ENCODE measurements at regions not wholly inside any gene's neighbourhood (a gene's known extent, or its start where the extent isn't known, plus 50 kb on each side); places are given as distances from the start of the nearest gene placed in this dataset.

- TF ChIP-seq REST (IDR thresholded peaks at IDR 0.05; ENCODE audit: unreplicated experiment) (no peak), ZNF114 (CRISPR knock-in tag; IDR thresholded peaks at IDR 0.05) (no peak), NANOG (IDR thresholded peaks at IDR 0.05; ENCODE audit: borderline replicate concordance) (no peak), ZNF331 (CRISPR knock-in tag; IDR thresholded peaks at IDR 0.05; ENCODE audit: low read depth) (no peak), STAT1 (IDR thresholded peaks at IDR 0.05; ENCODE audit: unreplicated experiment) (no peak)
These were observed 489.2 kb upstream of the KCND2 start (continued) for GRCh38 chr7:119783799-119784198.

- DNase-seq (ENCODE audit: low spot score): no peak
- H3K27ac Mint-ChIP-seq: no peak overlapping the region
- H4K20me1 ChIP-seq (replicated peaks; ENCODE audit: insufficient read depth): no peaks in the 10 kb centered on the region
- no peaks in the 10 kb centered on the region for H3K4me1 Mint-ChIP-seq
- H3K36me3 ChIP-seq (ENCODE audit: insufficient read depth): no peaks in the 10 kb centered on the region
- H3K4me1 ChIP-seq (ENCODE audit: insufficient read depth): no peaks in the 10 kb centered on the region
- no peaks in the 10 kb centered on the region for H3F3A ChIP-seq (replicated peaks; ENCODE audit: low read depth)
- no peak overlapping the region for H3K4me3 ChIP-seq
- no peaks in the 10 kb centered on the region for H3K9me3 Mint-ChIP-seq
- TF ChIP-seq STAT1 (IDR thresholded peaks at IDR 0.05; ENCODE audit: unreplicated experiment) (no peak), JUNB (IDR thresholded peaks at IDR 0.05; ENCODE audit: unreplicated experiment) (no peak), POLR2AphosphoS5 (IDR thresholded peaks at IDR 0.05; ENCODE audit: low read depth) (no peak), EZH2phosphoT487 (IDR thresholded peaks at IDR 0.05; ENCODE audit: unreplicated experiment) (no peak), ZNF331 (CRISPR knock-in tag; IDR thresholded peaks at IDR 0.05; ENCODE audit: low read depth) (no peak), ZNF462 (CRISPR knock-in tag; IDR thresholded peaks at IDR 0.05) (no peak), REST (IDR thresholded peaks at IDR 0.05; ENCODE audit: unreplicated experiment) (no peak), CREB1 (CRISPR knock-in tag; IDR thresholded peaks at IDR 0.05; ENCODE audit: low read depth) (no peak), EZH2 (IDR thresholded peaks at IDR 0.05; ENCODE audit: low read depth, unreplicated experiment) (no peak)
- no peak overlapping the region for H2AFZ ChIP-seq
- no peaks in the 10 kb centered on the region for H3K27me3 ChIP-seq (ENCODE audit: insufficient read depth)
- no peak overlapping the region for H3K4me3 Mint-ChIP-seq
- no peak overlapping the region for H3K27ac ChIP-seq (ENCODE audit: low read depth)
- H3K9me2 ChIP-seq (ENCODE audit: insufficient read depth): no peaks in the 10 kb centered on the region
- no peaks in the 10 kb centered on the region for H3K79me2 ChIP-seq (replicated peaks; ENCODE audit: insufficient read depth)
- H3K4me2 ChIP-seq: no peak overlapping the region
- no peak for ATAC-seq
- H3K27me3 Mint-ChIP-seq (ENCODE audit: insufficient read depth, low read depth, poor library complexity): no peaks in the 10 kb centered on the region
- H3K36me3 Mint-ChIP-seq (ENCODE audit: low read depth): no peaks in the 10 kb centered on the region
These were observed 470.8 kb upstream of the KCND2 start for GRCh38 chr7:119802147-119802546.

All from GM23338 (cell line).